HUES48 (cell line): ENCODE measurements at regions not wholly inside any gene's neighbourhood (a gene's known extent, or its start where the extent isn't known, plus 50 kb on each side); places are given as distances from the start of the nearest gene placed in this dataset.
"Not testable (repeated sequence)": the region's sequence is repeated elsewhere in the genome, so short reads cannot be mapped to it uniquely, and the experiment has no call there.

Experiments used
- H3K27ac ChIP-seq: one replicate; pipeline ENCODE4 v1.7.0; 2013; ENCODE audit warnings: low read depth, low read length, inconsistent platforms
- H3K27me3 ChIP-seq: 2 replicates; pipeline ENCODE4 v1.6.1; 2013; ENCODE audit warnings: mild to moderate bottlenecking, low read length; ENCODE audit not compliant: control insufficient read depth, insufficient read depth
- H3K36me3 ChIP-seq: 2 replicates; pipeline ENCODE4 v1.6.1; 2013; ENCODE audit warnings: low read length; ENCODE audit not compliant: control insufficient read depth, insufficient read depth
- H3K4me1 ChIP-seq: 2 replicates; pipeline ENCODE4 v1.6.1; 2013; ENCODE audit warnings: mild to moderate bottlenecking, low read length; ENCODE audit not compliant: control insufficient read depth, insufficient read depth
- H3K4me3 ChIP-seq: 2 replicates; pipeline ENCODE4 v1.5.1; 2013; ENCODE audit warnings: mild to moderate bottlenecking, low read depth, low read length
- H3K9ac ChIP-seq: 2 replicates; pipeline ENCODE4 v1.6.1; 2013; ENCODE audit warnings: mild to moderate bottlenecking, low read depth, low read length, moderate library complexity
- H3K9me3 ChIP-seq: 2 replicates; pipeline ENCODE4 v1.6.1; 2013; ENCODE audit warnings: low read length; ENCODE audit not compliant: control insufficient read depth, insufficient read depth

DNA sequence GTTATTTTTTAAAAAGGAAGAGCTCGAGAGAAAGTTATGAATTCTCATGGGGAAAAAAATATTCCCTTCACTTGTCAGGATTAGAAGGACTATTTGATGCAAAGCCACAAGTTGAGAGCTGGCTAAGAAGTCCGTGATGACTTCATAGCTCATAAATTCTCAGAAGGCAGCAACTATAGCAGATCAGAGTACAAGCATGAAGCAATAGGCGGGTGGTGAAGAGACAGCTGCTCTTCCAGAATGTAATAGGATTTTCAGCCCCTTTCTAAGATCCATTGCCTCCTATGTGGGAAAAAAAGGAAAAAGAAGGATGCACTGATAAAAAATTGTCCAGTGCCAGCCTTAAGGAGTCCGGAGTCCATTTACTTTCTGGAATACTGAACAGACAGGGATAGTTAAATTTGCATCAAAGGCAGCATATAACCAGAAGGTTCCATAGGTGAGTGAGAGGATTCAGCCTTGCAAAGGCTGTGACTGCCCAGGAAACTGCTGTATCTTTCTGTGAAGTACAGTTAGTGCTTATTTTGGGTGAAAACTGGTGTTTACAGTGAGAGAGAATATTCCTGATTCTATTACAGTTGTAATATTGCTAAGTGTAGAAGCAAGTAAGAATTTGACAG is 929.5 kb upstream of the ALCAM start:
- H3K27me3 ChIP-seq: no peaks in the 10 kb centered on the region
- H3K9me3 ChIP-seq: no peaks in the 10 kb centered on the region
- peak overlapping the region; percentile 25; the same call in 1 of the 2 replicates for H3K9ac ChIP-seq
- no peaks in the 10 kb centered on the region for H3K36me3 ChIP-seq
- H3K4me1 ChIP-seq: peaks cover 33% of the 10 kb centered on the region
- peak overlapping the region; percentile 78 for H3K27ac ChIP-seq
- H3K4me3 ChIP-seq: no peak overlapping the region

DNA sequence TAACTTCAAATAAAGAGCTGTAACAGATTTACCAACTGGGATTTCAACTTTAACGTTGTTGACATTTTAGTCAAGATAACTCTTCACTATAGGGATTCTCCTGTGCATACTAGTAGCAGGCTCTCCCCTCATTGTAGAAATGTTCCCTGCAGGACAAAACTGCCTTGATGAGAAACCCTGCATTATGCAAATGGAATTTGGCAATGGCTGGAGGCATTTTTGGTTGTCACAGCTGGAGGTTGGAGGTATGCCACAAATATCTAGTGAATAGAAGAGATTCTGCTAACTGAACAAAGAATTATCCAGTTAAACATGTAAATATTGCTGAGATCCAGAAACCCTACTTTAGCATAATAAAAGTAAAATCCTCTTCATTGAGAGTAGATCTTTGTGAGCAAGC is 928.8 kb upstream of the ALCAM start:
- peak overlapping the region; percentile 25; the same call in 1 of the 2 replicates for H3K9ac ChIP-seq
- H3K9me3 ChIP-seq: no peaks in the 10 kb centered on the region
- H3K4me1 ChIP-seq: peaks cover 33% of the 10 kb centered on the region
- H3K27ac ChIP-seq: peak overlapping the region; percentile 78
- no peaks in the 10 kb centered on the region for H3K27me3 ChIP-seq
- no peaks in the 10 kb centered on the region for H3K36me3 ChIP-seq
- H3K4me3 ChIP-seq: no peak overlapping the region

- H3K27ac ChIP-seq: peak overlapping the region; percentile 83
- H3K4me3 ChIP-seq: no peak overlapping the region; the same call in 1 of the 2 replicates
- H3K4me1 ChIP-seq: peaks cover 33% of the 10 kb centered on the region
- H3K9me3 ChIP-seq: no peaks in the 10 kb centered on the region
- no peaks in the 10 kb centered on the region for H3K27me3 ChIP-seq
- no peak overlapping the region for H3K9ac ChIP-seq
- no peaks in the 10 kb centered on the region for H3K36me3 ChIP-seq
These were observed 928.0 kb upstream of the ALCAM start for GRCh38 chr3:104438706-104439105.

DNA sequence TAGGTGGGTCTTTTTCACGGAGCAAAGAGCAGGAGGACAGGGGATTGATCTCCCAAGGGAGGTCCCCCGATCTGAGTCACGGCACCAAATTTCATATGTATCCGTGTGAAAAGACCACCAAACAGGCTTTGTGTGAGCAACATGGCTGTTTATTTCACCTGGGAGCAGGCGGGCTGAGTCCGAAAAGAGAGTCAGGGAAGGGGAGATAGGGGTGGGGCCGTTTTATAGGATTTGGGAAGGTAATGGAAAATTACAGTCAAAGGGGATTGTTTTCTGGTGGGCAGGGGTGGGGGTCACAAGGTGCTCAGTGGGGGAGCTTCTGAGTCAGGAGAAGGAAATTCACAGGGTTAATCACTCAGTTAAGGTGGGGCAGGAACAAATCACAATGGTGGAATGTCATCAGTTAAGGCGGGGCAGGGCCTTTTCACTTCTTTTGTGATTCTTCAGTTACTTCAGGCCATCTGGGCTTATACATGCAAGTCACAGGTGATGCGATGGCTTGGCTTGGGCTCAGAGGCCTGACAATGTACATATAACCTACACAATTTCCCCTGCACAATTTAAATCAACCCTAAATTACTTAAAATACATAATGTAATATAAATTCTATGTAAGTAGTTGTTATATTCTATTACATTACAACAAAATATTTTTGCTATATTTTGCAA is 921.3 kb upstream of the ALCAM start:
- not testable (repeated sequence) for H3K4me3 ChIP-seq, H3K9me3 ChIP-seq, H3K9ac ChIP-seq, H3K4me1 ChIP-seq, H3K27ac ChIP-seq, H3K36me3 ChIP-seq, H3K27me3 ChIP-seq

DNA sequence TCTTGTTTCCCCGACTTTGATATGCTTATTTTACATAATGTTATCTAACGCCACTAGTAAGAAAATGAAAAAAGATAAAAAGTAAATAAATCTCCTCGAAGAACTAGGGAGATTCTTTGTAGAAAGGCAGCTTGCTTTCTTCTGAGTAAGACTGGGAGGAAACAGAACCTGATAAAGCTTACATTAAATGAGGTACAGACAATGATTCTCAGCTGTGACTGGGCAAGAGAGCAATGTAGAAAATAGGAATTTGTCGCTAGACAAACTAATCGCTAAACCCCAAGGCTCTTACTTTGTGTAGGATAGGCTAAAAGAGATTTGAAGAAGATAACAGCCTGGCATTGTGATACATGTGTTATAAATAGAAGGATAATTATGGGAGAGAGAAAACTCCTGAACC is 919.0 kb upstream of the ALCAM start:
- H3K36me3 ChIP-seq: no peaks in the 10 kb centered on the region
- H3K9ac ChIP-seq: no peak overlapping the region
- H3K9me3 ChIP-seq: no peaks in the 10 kb centered on the region
- no peak overlapping the region for H3K27ac ChIP-seq
- no peak overlapping the region for H3K4me3 ChIP-seq
- no peaks in the 10 kb centered on the region for H3K27me3 ChIP-seq
- no peaks in the 10 kb centered on the region for H3K4me1 ChIP-seq

- Histone ChIP-seq H3K9me3 (no peaks in the 10 kb centered on the region), H3K4me3 (no peak overlapping the region), H3K4me1 (no peaks in the 10 kb centered on the region), H3K36me3 (no peaks in the 10 kb centered on the region), H3K27me3 (no peaks in the 10 kb centered on the region), H3K9ac (no peak overlapping the region), H3K27ac (no peak overlapping the region)
These were observed 914.0 kb upstream of the ALCAM start for GRCh38 chr3:104452697-104453096.

DNA sequence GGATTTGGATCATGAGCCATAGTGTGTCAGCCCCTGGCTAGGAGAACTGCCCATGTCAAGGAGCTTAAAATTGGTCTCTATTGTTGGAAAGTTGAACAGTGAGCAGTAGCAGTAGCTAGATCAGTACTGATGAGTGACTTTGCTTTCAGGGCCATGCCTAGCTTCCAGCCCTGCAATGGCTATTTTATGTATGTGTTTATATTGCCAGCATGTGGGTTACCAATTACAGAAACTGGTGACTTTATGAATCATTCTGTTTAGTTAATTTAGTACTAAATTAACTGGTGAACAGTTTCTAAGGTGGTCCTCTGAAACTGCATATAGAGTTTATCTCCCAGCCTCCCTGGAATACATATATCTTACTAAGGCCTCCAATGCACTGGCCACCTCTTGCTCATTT is 908.1 kb upstream of the ALCAM start:
- H3K27ac ChIP-seq: no peak overlapping the region
- H3K9me3 ChIP-seq: no peaks in the 10 kb centered on the region
- no peak overlapping the region for H3K4me3 ChIP-seq
- H3K9ac ChIP-seq: no peak overlapping the region
- no peaks in the 10 kb centered on the region for H3K36me3 ChIP-seq
- H3K27me3 ChIP-seq: no peaks in the 10 kb centered on the region
- H3K4me1 ChIP-seq: peaks cover 12% of the 10 kb centered on the region

- no peak overlapping the region for H3K4me3 ChIP-seq
- H3K27ac ChIP-seq: peak overlapping the region; percentile 16
- H3K27me3 ChIP-seq: no peaks in the 10 kb centered on the region
- no peaks in the 10 kb centered on the region for H3K9me3 ChIP-seq
- peaks cover 12% of the 10 kb centered on the region for H3K4me1 ChIP-seq
- no peak overlapping the region for H3K9ac ChIP-seq
- no peaks in the 10 kb centered on the region for H3K36me3 ChIP-seq
These were observed 906.0 kb upstream of the ALCAM start for GRCh38 chr3:104460477-104461406.

DNA sequence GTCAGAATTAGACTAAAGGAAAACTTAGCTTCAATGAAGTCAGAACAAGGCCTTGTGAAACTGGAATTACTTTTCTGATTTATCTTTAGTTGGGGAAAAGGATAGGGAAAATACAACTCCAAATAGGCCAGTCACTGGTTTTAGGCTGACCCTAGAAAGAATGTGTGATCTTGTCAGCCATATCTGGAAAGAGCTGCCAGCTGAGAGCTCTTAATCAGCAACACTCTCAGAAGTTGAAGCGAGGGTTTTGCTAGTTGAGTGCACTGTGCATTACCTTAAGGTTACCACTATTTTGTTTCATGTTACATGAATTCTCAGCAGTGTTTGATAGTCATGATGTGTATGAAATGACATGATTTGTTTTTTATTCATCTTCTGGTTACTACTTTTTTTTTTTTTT is 905.3 kb upstream of the ALCAM start:
- H3K27me3 ChIP-seq: no peaks in the 10 kb centered on the region
- H3K4me1 ChIP-seq: peaks cover 12% of the 10 kb centered on the region
- H3K4me3 ChIP-seq: no peak overlapping the region
- no peak overlapping the region for H3K27ac ChIP-seq
- no peak overlapping the region for H3K9ac ChIP-seq
- no peaks in the 10 kb centered on the region for H3K36me3 ChIP-seq
- no peaks in the 10 kb centered on the region for H3K9me3 ChIP-seq

GRCh38 chr3:104472221-104472620 is 894.5 kb upstream of the ALCAM start:
- H3K27me3 ChIP-seq: no peaks in the 10 kb centered on the region
- peaks cover 19% of the 10 kb centered on the region; the same call in 1 of the 2 replicates for H3K9me3 ChIP-seq
- H3K4me3 ChIP-seq: no peak overlapping the region
- no peak overlapping the region for H3K27ac ChIP-seq
- no peak overlapping the region for H3K9ac ChIP-seq
- no peaks in the 10 kb centered on the region for H3K4me1 ChIP-seq
- H3K36me3 ChIP-seq: no peaks in the 10 kb centered on the region

DNA sequence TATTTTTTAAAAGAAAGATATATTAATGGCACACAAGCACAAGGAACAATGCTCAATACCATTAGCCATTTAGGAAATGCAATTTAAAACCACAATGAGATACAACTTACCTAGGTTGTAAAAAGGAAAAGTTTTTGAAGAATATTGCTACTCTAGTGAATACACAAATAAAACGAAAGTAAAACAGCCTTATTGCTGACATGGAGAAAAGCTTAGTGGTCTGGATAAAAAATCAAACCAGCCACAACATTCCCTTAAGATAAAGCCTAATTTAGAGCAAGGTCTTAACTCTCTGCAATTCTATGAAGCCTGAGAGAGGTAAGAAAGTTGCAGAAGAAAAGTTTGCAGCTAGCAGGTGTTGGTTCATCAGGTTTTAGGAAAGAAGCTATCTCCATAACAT is 892.7 kb upstream of the ALCAM start:
- no peaks in the 10 kb centered on the region for H3K27me3 ChIP-seq

More for the DNA sequence above, 892.7 kb upstream of the ALCAM start:
- Histone ChIP-seq H3K4me1 (no peaks in the 10 kb centered on the region), H3K4me3 (no peak overlapping the region), H3K9ac (no peak overlapping the region), H3K27ac (no peak overlapping the region), H3K9me3 (peaks cover 19% of the 10 kb centered on the region; the same call in 1 of the 2 replicates), H3K36me3 (no peaks in the 10 kb centered on the region)
